HEK293 (cell line): ENCODE measurements at regions not wholly inside any gene's neighbourhood (a gene's known extent, or its start where the extent isn't known, plus 50 kb on each side); places are given as distances from the start of the nearest gene placed in this dataset.

Experiments used
- YY1 ChIP-seq: fragments of 450-650 bp; formaldehyde crosslinking; IDR thresholded peaks from 2 replicates; pipeline ENCODE4 v1.5.1; 2018; ENCODE audit warnings: missing biosample characterization, missing genetic modification characterization
- ZBTB7A ChIP-seq: fragments of 450-650 bp; formaldehyde crosslinking; IDR thresholded peaks from 2 replicates; pipeline ENCODE4 v1.5.1; 2016; ENCODE audit warnings: low read depth, missing biosample characterization, missing genetic modification characterization
- ZNF48 ChIP-seq: fragments of 450-650 bp; formaldehyde crosslinking; IDR thresholded peaks from 2 replicates; pipeline ENCODE4 v1.5.1; 2016; ENCODE audit warnings: missing biosample characterization, missing genetic modification characterization
- ZNF518A ChIP-seq: fragments of 450-650 bp; formaldehyde crosslinking; conservative IDR thresholded peaks from 2 replicates; pipeline ENCODE4 v1.5.1; 2016; ENCODE audit warnings: low read depth, missing biosample characterization, missing genetic modification characterization
- ZNF626 ChIP-seq: fragments of 450-650 bp; sonication (Bioruptor Pico); formaldehyde crosslinking; IDR thresholded peaks from 2 replicates; pipeline ENCODE4 v1.5.1; 2018; ENCODE audit warnings: missing biosample characterization, missing genetic modification characterization, inconsistent platforms
- ZNF830 ChIP-seq: fragments of 450-650 bp; IDR thresholded peaks from 2 replicates; pipeline ENCODE4 v1.5.0; 2018; ENCODE audit warnings: missing biosample characterization, missing genetic modification characterization, low read depth, mild to moderate bottlenecking, moderate library complexity
- TF ChIP-seq, protein P1 (sequence below): fragments of 450-650 bp; formaldehyde crosslinking; IDR thresholded peaks from 2 replicates; pipeline ENCODE4 v1.5.1; 2016; ENCODE audit warnings: missing biosample characterization, missing genetic modification characterization
- TF ChIP-seq, protein P2 (sequence below): fragments of 450-650 bp; formaldehyde crosslinking; IDR thresholded peaks from 2 replicates; pipeline ENCODE4 v1.5.1; 2016; ENCODE audit warnings: missing biosample characterization, missing genetic modification characterization
- TF ChIP-seq, protein P3 (sequence below): sonication (generic); formaldehyde crosslinking; IDR thresholded peaks from 2 replicates; pipeline ENCODE4 v1.8.1; 2022; ENCODE audit warnings: mild to moderate bottlenecking, moderate library complexity, missing genetic modification reagents
- TF ChIP-seq, protein P4 (sequence below): fragments of 450-650 bp; formaldehyde crosslinking; IDR thresholded peaks from 2 replicates; pipeline ENCODE4 v1.5.1; 2016; ENCODE audit warnings: missing biosample characterization, missing genetic modification characterization, low read depth

DNA sequence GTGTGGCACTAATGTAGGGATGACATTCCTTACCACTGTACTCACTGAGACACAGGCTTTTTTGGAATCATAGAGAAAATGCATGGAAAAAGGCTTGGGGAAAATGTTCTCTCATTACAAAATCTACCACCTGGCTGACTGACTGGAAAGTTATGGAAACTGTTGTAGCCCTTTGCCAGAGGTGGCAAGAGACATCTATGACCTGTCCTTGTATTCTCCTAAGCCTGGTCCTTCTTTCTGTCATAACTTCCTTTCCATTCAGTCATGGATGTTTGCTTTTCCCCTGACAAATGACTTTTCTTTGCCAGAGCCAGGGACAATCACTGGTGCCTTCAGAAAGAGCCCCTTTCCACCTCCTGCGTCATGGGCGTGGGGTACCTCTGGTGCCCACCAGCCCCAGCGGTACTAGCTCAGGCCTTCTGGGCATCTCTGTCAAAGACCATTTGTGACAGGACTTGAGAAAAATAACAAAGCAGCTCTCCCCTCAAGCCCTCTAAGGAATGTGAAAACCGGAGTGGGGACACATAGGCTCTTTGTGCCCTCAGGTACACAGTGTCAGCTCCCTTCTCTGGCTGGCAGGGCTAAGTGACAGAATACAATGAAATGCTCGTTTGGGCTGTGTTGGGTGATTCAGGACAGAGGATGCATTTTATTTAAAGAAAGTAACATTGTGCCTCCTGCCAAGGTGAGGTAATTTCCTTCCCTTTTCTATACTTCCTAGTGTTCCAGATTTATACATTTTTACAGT, 381.1 kb upstream of the RASGRP1 start:
- TF ChIP-seq ZNF48 (tag by site-specific recombination) (no peak), ZBTB7A (tag by site-specific recombination) (no peak), YY1 (tag by site-specific recombination) (no peak), ZNF830 (no peak), ZNF518A (tag by site-specific recombination) (no peak), ZNF626 (tag by site-specific recombination) (no peak)
- TF ChIP-seq, protein P1, sequence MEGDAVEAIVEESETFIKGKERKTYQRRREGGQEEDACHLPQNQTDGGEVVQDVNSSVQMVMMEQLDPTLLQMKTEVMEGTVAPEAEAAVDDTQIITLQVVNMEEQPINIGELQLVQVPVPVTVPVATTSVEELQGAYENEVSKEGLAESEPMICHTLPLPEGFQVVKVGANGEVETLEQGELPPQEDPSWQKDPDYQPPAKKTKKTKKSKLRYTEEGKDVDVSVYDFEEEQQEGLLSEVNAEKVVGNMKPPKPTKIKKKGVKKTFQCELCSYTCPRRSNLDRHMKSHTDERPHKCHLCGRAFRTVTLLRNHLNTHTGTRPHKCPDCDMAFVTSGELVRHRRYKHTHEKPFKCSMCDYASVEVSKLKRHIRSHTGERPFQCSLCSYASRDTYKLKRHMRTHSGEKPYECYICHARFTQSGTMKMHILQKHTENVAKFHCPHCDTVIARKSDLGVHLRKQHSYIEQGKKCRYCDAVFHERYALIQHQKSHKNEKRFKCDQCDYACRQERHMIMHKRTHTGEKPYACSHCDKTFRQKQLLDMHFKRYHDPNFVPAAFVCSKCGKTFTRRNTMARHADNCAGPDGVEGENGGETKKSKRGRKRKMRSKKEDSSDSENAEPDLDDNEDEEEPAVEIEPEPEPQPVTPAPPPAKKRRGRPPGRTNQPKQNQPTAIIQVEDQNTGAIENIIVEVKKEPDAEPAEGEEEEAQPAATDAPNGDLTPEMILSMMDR (tag by site-specific recombination), result no peak
- TF ChIP-seq, protein P2, sequence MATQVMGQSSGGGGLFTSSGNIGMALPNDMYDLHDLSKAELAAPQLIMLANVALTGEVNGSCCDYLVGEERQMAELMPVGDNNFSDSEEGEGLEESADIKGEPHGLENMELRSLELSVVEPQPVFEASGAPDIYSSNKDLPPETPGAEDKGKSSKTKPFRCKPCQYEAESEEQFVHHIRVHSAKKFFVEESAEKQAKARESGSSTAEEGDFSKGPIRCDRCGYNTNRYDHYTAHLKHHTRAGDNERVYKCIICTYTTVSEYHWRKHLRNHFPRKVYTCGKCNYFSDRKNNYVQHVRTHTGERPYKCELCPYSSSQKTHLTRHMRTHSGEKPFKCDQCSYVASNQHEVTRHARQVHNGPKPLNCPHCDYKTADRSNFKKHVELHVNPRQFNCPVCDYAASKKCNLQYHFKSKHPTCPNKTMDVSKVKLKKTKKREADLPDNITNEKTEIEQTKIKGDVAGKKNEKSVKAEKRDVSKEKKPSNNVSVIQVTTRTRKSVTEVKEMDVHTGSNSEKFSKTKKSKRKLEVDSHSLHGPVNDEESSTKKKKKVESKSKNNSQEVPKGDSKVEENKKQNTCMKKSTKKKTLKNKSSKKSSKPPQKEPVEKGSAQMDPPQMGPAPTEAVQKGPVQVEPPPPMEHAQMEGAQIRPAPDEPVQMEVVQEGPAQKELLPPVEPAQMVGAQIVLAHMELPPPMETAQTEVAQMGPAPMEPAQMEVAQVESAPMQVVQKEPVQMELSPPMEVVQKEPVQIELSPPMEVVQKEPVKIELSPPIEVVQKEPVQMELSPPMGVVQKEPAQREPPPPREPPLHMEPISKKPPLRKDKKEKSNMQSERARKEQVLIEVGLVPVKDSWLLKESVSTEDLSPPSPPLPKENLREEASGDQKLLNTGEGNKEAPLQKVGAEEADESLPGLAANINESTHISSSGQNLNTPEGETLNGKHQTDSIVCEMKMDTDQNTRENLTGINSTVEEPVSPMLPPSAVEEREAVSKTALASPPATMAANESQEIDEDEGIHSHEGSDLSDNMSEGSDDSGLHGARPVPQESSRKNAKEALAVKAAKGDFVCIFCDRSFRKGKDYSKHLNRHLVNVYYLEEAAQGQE (tag by site-specific recombination), result no peak
- TF ChIP-seq, protein P3, sequence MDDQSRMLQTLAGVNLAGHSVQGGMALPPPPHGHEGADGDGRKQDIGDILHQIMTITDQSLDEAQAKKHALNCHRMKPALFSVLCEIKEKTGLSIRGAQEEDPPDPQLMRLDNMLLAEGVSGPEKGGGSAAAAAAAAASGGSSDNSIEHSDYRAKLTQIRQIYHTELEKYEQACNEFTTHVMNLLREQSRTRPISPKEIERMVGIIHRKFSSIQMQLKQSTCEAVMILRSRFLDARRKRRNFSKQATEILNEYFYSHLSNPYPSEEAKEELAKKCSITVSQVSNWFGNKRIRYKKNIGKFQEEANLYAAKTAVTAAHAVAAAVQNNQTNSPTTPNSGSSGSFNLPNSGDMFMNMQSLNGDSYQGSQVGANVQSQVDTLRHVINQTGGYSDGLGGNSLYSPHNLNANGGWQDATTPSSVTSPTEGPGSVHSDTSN (CRISPR knock-in tag), result no peak
- TF ChIP-seq, protein P4, sequence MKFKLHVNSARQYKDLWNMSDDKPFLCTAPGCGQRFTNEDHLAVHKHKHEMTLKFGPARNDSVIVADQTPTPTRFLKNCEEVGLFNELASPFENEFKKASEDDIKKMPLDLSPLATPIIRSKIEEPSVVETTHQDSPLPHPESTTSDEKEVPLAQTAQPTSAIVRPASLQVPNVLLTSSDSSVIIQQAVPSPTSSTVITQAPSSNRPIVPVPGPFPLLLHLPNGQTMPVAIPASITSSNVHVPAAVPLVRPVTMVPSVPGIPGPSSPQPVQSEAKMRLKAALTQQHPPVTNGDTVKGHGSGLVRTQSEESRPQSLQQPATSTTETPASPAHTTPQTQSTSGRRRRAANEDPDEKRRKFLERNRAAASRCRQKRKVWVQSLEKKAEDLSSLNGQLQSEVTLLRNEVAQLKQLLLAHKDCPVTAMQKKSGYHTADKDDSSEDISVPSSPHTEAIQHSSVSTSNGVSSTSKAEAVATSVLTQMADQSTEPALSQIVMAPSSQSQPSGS (tag by site-specific recombination), result no peak
